A673 (cell line): ENCODE measurements at regions not wholly inside any gene's neighbourhood (a gene's known extent, or its start where the extent isn't known, plus 50 kb on each side); places are given as distances from the start of the nearest gene placed in this dataset.
"Not testable (repeated sequence)": the region's sequence is repeated elsewhere in the genome, so short reads cannot be mapped to it uniquely, and the experiment has no call there.

Source experiments
- BruUV-seq: library from RNA; stranded (reverse); fragments of 400-500 nt; replicated peaks from 2 replicates; lab custom pipeline; 2021; lab: Mats Ljungman, UMichigan
- CTCF ChIA-PET: fragments of 300-600 bp; sonication (Branson Sonifier 250); formaldehyde crosslinking; loops from one replicate; lab custom pipeline; 2022; ENCODE audit warnings: antibody characterized with exemption; lab: Charles Lee
- POLR2A ChIA-PET: fragments of 300-600 bp; sonication (Branson Sonifier 250); formaldehyde crosslinking; loops from one replicate; lab custom pipeline; 2022; ENCODE audit warnings: antibody characterized with exemption; ENCODE audit not compliant: low non-redundant PET; lab: Charles Lee
- DNase-seq: peaks from one replicate; pipeline ENCODE4 v3.0.0-alpha.2; 2015; ENCODE audit warnings: low spot score
- H3K27ac ChIP-seq: fragments of 200-600 bp; sonication (generic); 2 replicates; pipeline ENCODE4 v1.5.1; 2016; ENCODE audit warnings: mixed run types, low read depth, mild to moderate bottlenecking, mixed read lengths, antibody characterized with exemption, low read length; ENCODE audit not compliant: poor library complexity, severe bottlenecking
- H3K27me3 ChIP-seq: fragments of 200-600 bp; sonication (generic); replicated peaks from 2 replicates; pipeline ENCODE4 v1.6.1; 2017; ENCODE audit warnings: mixed run types, low read depth, mild to moderate bottlenecking, mixed read lengths, antibody characterized with exemption, low read length; ENCODE audit not compliant: insufficient read depth, poor library complexity
- H3K36me3 ChIP-seq: fragments of 200-600 bp; sonication (generic); 2 replicates; pipeline ENCODE4 v1.6.1; 2016; ENCODE audit warnings: mixed run types, mild to moderate bottlenecking, mixed read lengths, antibody characterized with exemption, low read length; ENCODE audit not compliant: insufficient read depth, poor library complexity, severe bottlenecking
- H3K4me1 ChIP-seq: fragments of 200-600 bp; sonication (generic); 2 replicates; pipeline ENCODE4 v1.6.1; 2017; ENCODE audit warnings: mixed run types, mild to moderate bottlenecking, mixed read lengths, antibody characterized with exemption, low read length; ENCODE audit not compliant: insufficient read depth, poor library complexity, severe bottlenecking
- H3K4me3 ChIP-seq: fragments of 200-600 bp; sonication (generic); 2 replicates; pipeline ENCODE4 v1.5.1; 2016; ENCODE audit warnings: low read depth, mixed run types, mild to moderate bottlenecking, mixed read lengths, low read length; ENCODE audit not compliant: poor library complexity, severe bottlenecking
- H3K9me3 ChIP-seq: fragments of 200-600 bp; sonication (generic); 2 replicates; pipeline ENCODE4 v1.6.1; 2016; ENCODE audit warnings: mixed run types, low read depth, mild to moderate bottlenecking, mixed read lengths, antibody characterized with exemption, low read length; ENCODE audit not compliant: poor library complexity, severe bottlenecking
- CTCF ChIP-seq: fragments of 300-800, 200-600 bp; sonication (generic); conservative IDR thresholded peaks from 2 replicates; pipeline ENCODE4 v1.5.1; 2017; ENCODE audit warnings: low read depth, mild to moderate bottlenecking, antibody characterized with exemption, low read length, moderate library complexity, mixed read lengths
- intact Hi-C: fragments of 100-400 bp; cut with micrococcal nuclease; formaldehyde crosslinking; loops from one replicate; pipeline ENCODE4 v1.10.0; 2022; ENCODE audit not compliant: unreplicated experiment

- H3K9me3 ChIP-seq, H3K27ac ChIP-seq, H3K4me1 ChIP-seq, H3K4me3 ChIP-seq, H3K27me3 ChIP-seq, POLR2A ChIA-PET, DNase-seq, H3K36me3 ChIP-seq, BruUV-seq, CTCF ChIA-PET: not testable (repeated sequence)
- intact Hi-C loops = loop anchor here (5.0 kb wide), 1 partner anchor 120 kb away; no protein-coding TSS in a partner anchor
- peak; percentile 39; the same call in 1 of the 2 replicates for TF ChIP-seq CTCF
These were observed 66.7 kb upstream of the XKR3 start for GRCh38 chr22:16891892-16892291.

GRCh38 chr22:16876339-16876738, 51.1 kb upstream of the XKR3 start:
- H3K9me3 ChIP-seq, POLR2A ChIA-PET, BruUV-seq, H3K36me3 ChIP-seq, DNase-seq, H3K4me3 ChIP-seq, CTCF ChIA-PET, H3K27ac ChIP-seq, H3K4me1 ChIP-seq, H3K27me3 ChIP-seq, intact Hi-C loops: not testable (repeated sequence)
